ENCODE measurements at regions not wholly inside any gene's neighbourhood (a gene's known extent, or its start where the extent isn't known, plus 50 kb on each side); places are given as distances from the start of the nearest gene placed in this dataset.

GRCh38 chr2:46835520-46835919 is 80.1 kb downstream of the MCFD2 start:
- DNase-seq (ENCODE audit: low spot score), result no peak
- intact Hi-C loops (cut with DNase I), result no loop called here

DNA sequence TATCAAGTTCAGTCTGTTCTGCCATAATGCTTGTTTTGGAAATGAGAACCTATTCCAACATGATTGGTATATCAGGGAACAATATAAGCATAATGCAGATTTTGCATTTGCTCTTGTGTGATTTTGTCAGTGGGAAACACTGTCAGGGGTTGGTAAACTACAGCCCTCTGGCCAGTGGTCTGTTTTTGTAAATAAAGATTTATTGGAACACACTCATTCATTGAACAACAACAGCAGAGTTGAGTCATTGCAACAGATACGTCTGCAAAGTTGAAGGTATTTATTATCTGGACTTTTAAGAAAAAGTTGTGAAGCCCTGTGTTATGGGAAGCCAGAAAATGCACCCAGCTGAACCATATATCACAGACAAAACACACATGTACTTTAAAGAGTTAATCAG is 83.1 kb downstream of the MCFD2 start:
- intact Hi-C loops (cut with DNase I), result no loop called here
- no peak for DNase-seq (ENCODE audit: low spot score)

- DNase-seq (ENCODE audit: low spot score), result peak; percentile 7
- intact Hi-C loops (cut with DNase I), result no loop called here
Observed at GRCh38 chr2:46831869-46832265, 83.7 kb downstream of the MCFD2 start.

DNA sequence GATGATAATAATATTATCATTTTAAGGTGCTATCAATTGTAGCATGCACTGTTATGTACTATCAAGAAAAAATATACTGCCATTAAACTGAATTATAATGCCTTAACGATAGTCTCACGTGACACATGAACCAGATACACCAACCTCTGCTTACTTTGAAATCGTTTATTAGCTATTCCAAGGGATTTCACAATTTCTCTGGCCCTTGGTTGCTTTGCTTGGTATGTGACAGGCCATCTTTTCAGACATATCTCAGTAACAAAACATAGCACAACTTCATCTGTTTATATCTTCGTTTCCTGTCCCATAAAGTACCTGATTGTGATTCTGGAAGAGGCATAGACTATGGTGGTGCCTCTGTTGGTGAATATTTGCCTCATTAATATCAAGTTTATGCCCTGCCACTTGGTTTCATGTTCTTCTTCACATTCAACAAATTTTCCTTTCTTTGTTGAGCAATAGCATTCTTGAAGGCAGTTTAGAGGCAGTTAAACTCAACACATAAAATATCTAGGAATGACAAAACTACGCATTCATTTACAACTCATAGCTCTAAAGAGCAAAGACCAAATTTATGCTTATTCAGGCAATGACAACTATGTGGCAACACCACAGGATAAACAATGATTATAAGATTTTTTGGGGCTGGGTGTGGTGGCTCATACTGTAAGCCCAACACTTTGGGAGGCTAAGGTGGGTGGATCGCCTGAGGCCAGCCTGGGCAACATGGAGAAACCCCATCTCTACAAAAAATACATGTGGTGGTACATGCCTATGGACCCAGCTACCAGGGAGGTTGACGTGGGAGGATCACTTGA is 84.3 kb downstream of the MCFD2 start:
- peak; percentile 17 for DNase-seq (ENCODE audit: low spot score)
- intact Hi-C loops (cut with DNase I), result no loop called here

GRCh38 chr2:46829231-46829995 is 86.2 kb downstream of the MCFD2 start:
- intact Hi-C loops (cut with DNase I), result no loop called here
- peak; percentile 47 for DNase-seq (ENCODE audit: low spot score)

DNA sequence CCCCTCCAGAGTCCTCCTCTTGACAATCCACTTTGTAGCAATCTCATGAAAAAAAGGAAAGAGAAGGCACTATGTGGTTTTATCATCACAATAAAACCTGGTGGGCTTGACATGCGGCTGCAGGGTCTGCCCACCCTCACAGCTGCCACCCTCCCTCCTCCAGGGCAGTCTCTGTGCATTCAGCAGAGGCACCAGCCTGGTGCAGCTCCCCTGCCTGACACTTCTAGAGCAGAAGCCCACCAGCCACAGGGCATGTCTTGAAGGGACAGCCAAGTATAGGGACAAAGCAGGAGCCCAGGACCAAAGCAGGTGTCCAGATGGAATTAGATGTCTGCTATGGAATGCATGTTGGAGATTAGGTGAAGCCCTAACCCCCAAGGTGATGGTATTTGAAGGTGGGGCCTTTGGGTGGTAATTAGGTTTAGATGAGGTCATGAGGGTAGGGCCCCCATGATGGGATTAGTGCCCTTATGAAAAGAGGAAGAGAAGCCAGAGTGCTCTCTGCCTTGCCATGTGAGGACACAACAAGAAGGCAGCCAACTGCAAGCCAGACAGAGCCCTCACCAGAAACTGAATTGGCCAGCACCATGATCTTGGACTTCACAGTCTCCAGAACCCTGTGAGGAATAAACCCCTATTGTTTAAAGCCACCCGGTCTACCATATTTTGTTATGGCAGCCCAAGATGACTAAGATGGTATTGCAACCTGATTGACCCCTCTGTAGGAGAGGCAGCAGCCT is 86.9 kb downstream of the MCFD2 start:
- DNase-seq (ENCODE audit: low spot score), result peak; percentile 33
- intact Hi-C loops (cut with DNase I), result no loop called here

- peak; percentile 35 for DNase-seq (ENCODE audit: low spot score)
- intact Hi-C loops (cut with DNase I), result no loop called here
Observed at GRCh38 chr2:46828135-46828438, 87.5 kb downstream of the MCFD2 start.

DNA sequence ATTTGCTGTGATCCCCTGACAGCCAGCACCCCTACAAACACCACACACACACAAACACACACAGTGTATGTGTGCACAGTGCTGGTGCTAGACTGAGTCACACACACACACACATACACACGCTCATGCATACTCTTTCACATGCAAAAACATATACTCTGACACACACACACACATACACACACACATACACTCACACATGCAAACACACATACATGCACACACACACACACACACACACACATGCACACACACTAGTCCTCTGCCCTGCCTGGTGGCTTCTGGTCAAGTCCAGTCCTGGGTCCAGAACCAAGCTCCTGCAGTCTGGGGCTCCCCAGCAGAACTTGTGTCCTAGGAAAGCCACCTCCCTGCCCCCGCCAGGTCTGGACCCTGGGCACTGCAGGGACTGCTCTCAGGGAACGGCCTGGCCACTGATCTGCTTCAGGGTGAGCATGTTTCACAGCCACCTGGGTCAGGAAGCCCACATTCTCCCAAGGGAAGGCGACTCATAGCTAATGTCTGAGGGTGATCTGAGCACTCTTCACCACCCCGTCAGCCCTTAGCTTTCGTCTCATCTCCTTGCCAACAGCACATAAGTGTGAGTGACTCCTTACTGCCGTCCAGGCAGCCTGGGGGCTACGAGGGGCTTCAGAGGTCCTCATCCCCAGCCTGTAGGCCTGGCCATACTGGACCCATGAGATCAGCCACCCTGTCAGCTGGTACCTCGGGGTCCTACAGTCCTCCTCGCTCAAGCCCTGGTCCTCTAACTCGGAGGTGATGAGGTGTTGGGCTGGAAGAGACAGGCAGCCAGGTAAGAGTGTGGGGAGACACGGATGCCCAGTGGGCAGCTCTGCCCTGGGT is 88.1 kb downstream of the MCFD2 start:
- DNase-seq (ENCODE audit: low spot score), result peak; percentile 63
- intact Hi-C loops (cut with DNase I), result no loop called here

DNA sequence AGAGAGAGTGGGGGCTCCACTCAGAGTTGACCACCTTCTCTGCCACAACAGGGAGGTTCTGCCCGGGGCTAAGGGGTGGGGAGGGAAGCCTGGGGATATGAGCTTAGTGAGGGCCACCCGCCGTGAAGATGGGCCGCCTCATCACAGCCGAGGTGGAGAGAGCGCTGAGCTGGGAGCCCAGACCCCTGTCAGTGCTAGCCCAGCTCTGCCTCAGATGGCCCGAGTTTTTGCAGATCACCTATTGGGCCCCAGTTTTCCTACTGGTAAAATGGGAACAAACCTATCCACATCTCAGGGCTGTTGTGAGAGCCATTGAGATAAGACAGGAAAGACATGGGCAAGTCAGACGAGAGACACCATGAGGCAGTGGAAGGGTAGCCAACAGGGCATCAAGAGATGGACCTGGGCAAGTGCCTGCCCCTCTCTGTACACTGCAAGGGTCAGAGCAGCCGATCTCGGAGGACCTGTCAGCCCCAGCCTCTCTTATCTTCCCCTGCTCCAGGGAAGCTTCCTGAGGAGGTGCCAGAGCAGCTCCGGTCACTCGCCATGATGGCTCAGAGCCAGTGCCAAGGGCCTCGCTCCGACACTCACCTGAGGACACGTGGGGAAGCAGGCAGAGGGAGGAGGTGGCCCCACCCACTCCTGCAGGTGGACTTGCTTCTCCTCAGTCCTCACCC is 88.9 kb downstream of the MCFD2 start:
- intact Hi-C loops (cut with DNase I), result no loop called here
- DNase-seq (ENCODE audit: low spot score), result peak; percentile 72

DNA sequence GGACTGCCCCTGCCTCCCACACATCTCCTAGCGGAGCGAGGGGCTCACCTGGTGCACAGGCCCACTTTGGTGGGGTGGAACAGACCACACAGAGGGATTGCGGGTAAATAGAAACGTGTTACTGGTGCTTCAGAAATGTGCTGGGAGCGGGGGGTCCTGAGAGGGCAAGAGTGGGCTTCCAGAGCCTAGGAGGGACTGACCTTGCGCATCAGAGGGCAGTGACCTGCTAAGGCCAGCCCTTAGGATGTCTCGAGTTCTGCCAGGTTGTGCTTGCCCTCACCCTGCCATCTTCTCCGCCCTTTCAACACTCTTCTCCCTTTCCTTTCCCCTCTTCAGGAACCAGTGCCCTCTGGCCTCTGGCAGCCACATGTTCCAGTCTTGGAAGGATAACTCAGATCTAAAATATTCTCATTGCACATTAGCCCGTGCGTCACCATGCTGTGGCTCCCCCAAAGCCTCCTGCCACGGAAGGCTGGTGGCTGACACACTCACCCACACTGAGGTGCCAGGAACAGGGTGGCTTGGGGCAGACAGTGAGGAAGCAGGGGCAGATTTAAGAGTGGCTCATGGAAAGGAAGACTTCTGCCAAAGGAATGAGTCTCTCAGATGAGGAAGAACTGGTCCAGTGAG is 89.6 kb downstream of the MCFD2 start:
- intact Hi-C loops (cut with DNase I), result no loop called here
- peak; percentile 66 for DNase-seq (ENCODE audit: low spot score)

GRCh38 chr2:46825231-46825938 is 90.2 kb downstream of the MCFD2 start:
- intact Hi-C loops (cut with DNase I), result no loop called here
- peak; percentile 65 for DNase-seq (ENCODE audit: low spot score)

- DNase-seq (ENCODE audit: low spot score), result peak; percentile 55
- intact Hi-C loops (cut with DNase I), result no loop called here
Observed at GRCh38 chr2:46824611-46825010, 91.0 kb downstream of the MCFD2 start.

DNA sequence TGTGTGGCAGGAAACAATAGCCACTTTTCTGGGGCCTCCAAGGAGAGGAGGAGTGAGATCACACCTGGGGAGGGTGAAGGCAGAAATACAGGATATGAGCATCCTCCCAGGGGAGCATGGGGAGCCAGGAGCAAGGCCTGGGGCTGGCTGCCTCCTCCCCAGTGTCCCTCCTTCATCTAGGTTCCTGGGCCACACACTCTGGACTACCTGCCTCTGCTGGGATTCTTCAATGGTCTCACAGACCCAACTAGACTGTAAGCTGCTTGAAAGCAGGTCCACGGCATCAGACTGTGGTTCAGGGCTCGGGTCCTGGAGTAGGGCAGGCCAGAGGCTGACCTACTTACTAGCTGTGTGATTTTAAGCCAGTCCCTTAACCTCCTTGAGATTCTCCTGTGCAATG is 94.0 kb downstream of the MCFD2 start:
- intact Hi-C loops (cut with DNase I), result no loop called here
- DNase-seq (ENCODE audit: low spot score), result peak; percentile 27

DNA sequence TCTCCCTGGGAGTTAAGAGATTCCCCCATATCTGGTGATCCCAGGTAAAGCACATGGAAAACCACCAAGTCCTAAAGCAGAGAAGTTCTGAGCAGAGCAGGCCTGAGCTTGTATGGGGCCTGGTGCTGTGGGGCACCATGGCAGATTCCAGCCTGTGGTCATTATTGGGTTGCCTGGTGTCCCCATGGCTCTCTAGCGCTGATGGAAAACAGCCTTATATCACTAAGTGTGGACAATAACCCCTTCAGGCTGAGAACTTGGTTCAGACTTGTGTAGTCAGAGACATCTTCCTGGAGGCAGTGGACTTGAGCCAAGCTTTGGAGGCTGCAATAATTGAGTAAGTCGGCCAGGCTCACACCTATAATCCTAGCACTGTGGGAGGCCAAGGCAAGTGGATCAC is 96.8 kb downstream of the MCFD2 start:
- intact Hi-C loops (cut with DNase I), result loop anchor here (1.0 kb wide), 2 partner anchors 28 to 38 kb away; no protein-coding TSS in a partner anchor
- DNase-seq (ENCODE audit: low spot score), result peak; percentile 15

DNA sequence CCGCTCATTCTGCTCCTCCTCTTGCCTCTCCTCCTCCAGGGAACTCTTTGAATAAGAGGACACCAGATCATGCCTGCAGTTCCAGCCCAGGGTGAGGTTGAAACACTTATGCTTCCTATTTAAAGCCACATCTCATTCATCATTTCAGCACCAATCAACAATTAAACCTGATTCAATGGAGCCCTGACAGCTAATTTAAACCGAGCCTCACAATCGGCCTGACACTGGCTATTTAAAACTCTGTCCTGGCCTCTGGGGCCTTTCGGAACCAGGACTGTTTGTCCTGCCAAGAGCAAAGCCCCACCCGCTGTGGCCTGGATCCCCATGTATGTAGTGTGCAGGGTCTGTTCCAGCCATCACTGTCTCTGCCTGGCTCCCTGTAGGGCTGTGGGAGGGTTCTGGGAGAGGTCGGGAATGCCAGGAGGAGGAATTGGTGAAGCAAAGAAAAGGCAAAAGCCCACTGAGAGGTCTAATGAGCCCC is 97.4 kb downstream of the MCFD2 start:
- peak; percentile 91 for DNase-seq (ENCODE audit: low spot score)
- intact Hi-C loops (cut with DNase I), result loop anchor here (1.0 kb wide), 2 partner anchors 29 to 37 kb away; no protein-coding TSS in a partner anchor

- intact Hi-C loops (cut with DNase I), result no loop called here
- DNase-seq (ENCODE audit: low spot score), result peak; percentile 68
Observed at GRCh38 chr2:46816846-46817726, 98.5 kb downstream of the MCFD2 start.

Measured in cardiac septum (tissue), 1 donor.